ENCODE measurements at regions not wholly inside any gene's neighbourhood (a gene's known extent, or its start where the extent isn't known, plus 50 kb on each side); places are given as distances from the start of the nearest gene placed in this dataset.

DNA sequence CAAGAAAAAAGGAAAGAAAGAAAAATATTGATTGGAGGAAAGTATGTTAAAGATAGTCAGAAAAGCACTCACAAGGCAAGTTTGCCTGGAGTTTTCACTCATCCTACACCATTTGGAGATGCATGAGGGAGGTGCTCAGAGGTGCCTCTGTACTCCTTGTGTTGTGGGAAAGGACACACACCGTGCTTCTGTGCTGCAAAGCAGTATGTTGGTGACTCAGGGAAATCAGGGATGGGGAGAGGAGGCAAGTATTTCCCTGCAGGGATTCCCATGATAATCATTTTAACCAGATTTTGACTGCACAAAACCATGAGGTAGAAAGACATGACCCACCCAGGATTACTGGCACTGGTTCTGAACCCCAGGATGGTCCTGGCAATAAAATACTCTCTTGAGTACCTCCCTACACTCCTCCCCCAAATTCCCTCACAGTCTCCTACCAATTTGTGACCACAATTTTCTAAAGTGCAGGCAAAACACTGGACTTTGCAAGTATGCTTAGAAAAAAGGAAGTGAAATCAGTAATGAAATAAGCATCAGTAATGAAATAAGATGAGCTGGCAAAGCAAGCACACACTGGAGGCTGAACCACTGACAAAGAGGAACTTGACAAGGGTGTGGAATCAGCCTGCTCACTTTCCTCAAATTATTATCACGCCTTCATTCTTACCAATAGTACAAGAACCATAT is 155.5 kb upstream of the ACVR2A start:
- TF ChIP-seq EP300 (IDR thresholded peaks at IDR 0.05): no peak
- no peak for TF ChIP-seq CTCF (IDR thresholded peaks at IDR 0.05)
- TF ChIP-seq POLR2A (IDR thresholded peaks at IDR 0.05): no peak
- TF ChIP-seq POLR2AphosphoS5 (IDR thresholded peaks at IDR 0.05): no peak
